HFF-Myc (cell line): ENCODE measurements at regions not wholly inside any gene's neighbourhood (a gene's known extent, or its start where the extent isn't known, plus 50 kb on each side); places are given as distances from the start of the nearest gene placed in this dataset.

ENCODE experiments used
- DNase-seq: peaks from one replicate; pipeline ENCODE4 v3.0.0-alpha.2; 2011; ENCODE audit warnings: low read depth; ENCODE audit errors: extremely low read depth
- H3K4me3 ChIP-seq: replicated peaks from 2 replicates; pipeline ENCODE4 v1.5.1; 2011; ENCODE audit warnings: low read depth, mild to moderate bottlenecking, control low read depth, low read length
- TF ChIP-seq, protein P1 (sequence below): IDR thresholded peaks from 2 replicates; pipeline ENCODE4 v1.5.1; 2012; ENCODE audit warnings: mild to moderate bottlenecking, low read depth, low read length, control low read depth; ENCODE audit errors: missing control alignments

DNA sequence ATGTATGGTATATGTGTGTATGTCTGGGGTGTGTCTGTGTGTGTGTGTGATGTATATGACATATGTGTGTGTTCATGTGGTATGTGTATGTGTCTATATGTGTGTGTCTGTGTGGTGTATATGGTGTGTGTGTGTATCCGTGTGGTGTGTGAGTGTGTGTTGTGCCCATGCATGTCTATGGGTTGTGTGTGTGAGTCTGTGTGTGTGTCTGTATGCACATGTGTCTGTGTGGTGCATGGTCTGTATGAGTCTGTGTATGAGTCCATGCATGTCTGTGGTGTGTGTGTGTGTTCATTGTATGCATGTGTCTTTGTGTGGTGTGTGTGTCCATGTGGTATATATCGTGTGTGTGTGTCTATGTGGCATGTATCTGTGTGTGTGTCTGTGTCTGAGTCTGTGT, 168.1 kb upstream of the GSC start:
- TF ChIP-seq, protein P1, sequence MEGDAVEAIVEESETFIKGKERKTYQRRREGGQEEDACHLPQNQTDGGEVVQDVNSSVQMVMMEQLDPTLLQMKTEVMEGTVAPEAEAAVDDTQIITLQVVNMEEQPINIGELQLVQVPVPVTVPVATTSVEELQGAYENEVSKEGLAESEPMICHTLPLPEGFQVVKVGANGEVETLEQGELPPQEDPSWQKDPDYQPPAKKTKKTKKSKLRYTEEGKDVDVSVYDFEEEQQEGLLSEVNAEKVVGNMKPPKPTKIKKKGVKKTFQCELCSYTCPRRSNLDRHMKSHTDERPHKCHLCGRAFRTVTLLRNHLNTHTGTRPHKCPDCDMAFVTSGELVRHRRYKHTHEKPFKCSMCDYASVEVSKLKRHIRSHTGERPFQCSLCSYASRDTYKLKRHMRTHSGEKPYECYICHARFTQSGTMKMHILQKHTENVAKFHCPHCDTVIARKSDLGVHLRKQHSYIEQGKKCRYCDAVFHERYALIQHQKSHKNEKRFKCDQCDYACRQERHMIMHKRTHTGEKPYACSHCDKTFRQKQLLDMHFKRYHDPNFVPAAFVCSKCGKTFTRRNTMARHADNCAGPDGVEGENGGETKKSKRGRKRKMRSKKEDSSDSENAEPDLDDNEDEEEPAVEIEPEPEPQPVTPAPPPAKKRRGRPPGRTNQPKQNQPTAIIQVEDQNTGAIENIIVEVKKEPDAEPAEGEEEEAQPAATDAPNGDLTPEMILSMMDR: no peak
- no peak for DNase-seq
- no peak overlapping the region for H3K4me3 ChIP-seq

DNA sequence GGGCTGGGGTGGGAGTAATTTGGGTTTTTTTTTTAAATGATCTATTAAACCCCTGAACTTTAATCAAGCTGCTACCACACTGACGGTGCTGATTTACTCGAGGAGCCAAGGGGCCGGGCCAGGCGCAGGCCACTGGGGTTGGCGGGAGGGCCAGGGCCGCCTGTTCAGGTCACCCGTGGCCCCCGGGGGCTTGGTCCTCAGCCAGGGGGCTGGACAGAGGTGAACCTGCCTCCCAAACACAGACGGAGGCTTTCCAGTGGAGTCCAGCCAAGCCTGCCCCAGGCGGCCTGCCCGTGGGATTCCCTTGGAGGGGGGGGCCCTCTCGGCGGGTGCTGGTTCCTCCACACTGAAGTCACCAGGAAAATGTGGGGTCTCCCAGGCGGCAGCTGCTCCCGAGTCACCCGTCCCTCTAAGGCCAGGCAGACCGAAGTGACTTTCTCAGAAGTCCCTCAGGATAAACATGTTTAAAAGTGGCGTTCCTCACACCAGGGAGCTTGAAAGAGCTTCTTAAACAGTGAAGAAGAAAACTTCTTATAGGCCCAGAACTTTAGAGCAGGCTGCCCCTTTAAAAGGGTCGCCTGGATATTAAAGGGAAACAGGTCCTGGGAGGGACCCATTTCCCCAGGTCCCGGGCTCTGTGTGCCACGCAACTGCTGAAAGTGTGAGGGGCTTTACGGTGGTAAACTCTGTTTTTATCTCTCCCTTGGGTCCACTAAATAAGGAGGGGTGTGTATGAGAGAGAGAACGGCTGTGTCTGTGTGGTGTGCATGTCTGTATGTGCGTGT, 167.2 kb upstream of the GSC start:
- DNase-seq: no peak
- no peak overlapping the region for H3K4me3 ChIP-seq
- TF ChIP-seq, protein P1: no peak

DNA sequence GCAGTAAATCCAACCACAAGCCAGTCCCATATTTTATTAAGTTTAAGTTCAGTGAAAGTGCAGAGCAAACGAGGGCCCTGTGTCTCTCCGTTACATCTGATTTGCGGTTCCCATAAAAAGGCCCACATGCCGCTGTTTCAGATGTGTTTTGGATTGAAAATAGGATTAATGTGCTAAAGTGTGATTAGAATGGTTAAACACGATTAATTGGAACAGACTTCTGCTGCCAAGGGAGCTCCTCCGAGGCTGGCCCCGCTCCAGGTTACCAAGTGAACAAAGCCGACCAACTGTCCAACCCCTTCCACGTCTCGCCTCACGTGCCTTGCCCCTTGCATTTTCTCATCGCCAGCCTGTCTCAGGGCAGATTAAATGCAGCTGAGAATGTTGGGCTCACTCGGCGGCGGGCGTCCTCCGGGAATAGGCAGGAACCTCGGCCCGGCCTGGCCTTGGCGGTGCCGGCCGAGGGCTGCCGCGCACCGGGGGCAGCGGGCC, 166.5 kb upstream of the GSC start:
- DNase-seq: peak; percentile 2
- no peak overlapping the region for H3K4me3 ChIP-seq
- TF ChIP-seq, protein P1: no peak

DNA sequence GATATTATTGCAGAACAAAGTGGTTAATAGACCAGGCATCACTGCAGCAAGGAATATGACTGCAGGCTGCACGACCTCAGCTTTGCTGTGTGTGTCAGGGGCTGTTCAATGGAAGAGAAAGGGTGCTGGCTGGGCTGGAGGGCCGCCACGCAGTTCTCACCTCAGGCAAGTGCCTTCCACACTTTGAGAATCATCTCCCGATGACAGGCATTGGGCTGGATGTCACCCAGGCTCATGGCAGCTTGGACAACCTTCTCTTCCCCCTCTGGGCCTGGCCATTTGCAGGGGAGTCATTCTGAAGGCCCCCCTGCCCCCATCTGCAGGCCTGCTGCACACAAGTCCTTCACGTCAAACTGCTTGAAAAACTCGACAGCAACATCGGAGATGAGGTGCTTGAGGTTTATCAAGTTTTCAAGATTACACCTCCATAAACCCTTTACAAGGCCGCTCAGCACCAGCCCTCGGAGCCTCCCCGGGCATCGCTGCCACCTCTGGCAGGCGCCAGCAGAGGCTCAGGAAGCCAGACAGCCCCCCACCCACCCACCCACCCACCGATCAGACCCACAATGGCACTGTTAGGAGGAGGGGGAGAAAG, 165.9 kb upstream of the GSC start:
- no peak overlapping the region for H3K4me3 ChIP-seq
- TF ChIP-seq, protein P1: no peak
- DNase-seq: no peak

DNA sequence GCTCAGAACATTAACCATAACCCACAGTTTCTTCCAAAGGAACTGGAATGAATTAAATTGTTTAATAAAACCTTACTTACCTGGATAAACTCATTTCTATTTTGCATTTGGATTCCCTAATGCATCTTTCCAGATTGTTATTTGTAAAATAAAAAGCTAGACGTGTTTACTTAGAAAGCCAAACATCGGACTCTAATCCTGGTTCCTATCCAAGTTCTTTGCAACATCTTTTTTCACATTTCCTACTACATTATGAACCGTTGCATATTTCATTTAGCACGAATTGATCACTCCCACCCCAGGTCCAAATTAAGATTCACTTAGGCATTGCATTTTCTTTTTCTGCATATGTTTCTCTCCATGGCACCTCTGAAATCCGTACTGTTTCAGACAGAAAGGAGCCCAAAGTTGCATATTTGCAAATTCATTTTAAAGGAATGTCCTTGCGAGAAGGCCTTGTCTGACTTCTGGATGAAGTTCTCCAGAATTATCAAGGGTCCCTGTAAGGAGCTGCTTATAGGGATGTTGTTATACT, 164.4 kb upstream of the GSC start:
- TF ChIP-seq, protein P1: no peak
- no peak overlapping the region for H3K4me3 ChIP-seq
- DNase-seq: no peak

DNA sequence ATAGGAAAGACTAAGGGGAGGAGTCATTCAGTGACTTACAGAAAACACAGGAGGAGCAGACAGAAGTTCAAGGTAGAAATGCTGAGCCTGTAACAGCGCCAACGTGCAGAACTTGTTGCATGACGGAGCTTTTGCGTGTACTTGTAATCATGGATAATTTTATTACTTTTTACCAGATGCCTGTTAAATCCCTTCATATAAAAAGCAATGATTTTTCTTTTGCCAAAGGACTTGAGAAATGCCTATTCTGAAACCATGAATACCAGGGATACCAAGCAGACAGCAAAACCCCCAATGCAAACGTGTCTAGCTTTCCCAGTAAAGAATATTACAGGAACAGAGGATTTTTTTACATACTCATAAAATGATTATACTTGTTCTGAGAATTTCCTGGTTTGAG, 163.6 kb upstream of the GSC start:
- DNase-seq: no peak
- no peak overlapping the region for H3K4me3 ChIP-seq
- TF ChIP-seq, protein P1: no peak
